Stimulated activated CD8-positive, alpha-beta memory T cell treated with anti-CD3 and anti-CD28 coated beads, Interleukin-7, amount 100 ng/mL, for 24 hours (primary cell): ENCODE measurements at regions not wholly inside any gene's neighbourhood (a gene's known extent, or its start where the extent isn't known, plus 50 kb on each side); places are given as distances from the start of the nearest gene placed in this dataset.
"Not testable (repeated sequence)": the region's sequence is repeated elsewhere in the genome, so short reads cannot be mapped to it uniquely, and the experiment has no call there.

ENCODE experiments used
- DNase-seq: peaks from one replicate; pipeline ENCODE4 v3.0.0-alpha.2; 2020; ENCODE audit warnings: low read depth

DNA sequence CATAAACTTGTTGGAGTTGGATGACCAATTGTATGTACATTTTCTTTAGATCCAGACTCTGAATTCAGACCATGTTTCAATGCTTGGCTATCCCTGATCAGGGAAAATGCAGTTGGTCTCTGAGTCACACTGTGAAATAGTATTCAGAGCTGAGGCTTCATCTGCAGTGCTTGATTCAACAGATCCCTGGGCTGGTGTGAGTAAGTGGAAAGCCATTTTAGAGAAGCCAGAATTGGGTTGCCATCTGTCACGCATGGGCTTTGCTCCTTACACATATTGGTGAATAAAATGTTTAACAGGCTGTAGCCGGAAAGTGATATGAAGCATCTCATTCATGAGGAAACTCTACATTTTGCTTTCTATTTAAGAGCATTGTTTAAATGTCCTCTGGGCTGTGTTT lies 50.0 kb upstream of the ACYP2 start:
- no peak for DNase-seq

DNA sequence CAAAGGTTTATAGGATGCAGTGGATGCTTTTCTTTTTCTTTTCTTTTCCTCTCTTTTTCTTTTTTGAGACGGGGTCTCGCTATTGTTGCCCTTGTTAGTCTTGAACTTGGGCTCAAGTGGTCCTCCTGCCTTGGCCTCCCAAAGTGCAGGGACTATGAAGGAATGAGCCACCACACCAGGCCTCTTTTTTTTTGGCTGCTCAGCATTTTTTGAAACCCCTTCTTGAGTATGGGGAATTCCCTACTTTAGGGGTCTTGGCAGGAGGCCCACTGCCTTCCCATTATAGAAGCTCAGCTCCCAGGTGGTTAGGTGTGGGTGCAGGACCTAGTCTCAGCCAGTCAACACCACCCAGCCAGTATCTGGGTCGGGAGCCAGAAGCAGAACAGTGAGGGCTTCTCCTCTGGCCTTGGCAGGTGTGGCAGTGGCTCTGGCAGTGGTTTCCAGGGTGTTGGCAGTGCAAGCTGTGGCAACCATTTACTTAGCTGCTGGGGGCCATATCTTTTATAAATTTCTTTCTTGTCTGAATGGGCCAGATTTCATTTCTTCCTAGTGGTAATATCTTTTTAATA lies 51.4 kb upstream of the ACYP2 start:
- DNase-seq: no peak

DNA sequence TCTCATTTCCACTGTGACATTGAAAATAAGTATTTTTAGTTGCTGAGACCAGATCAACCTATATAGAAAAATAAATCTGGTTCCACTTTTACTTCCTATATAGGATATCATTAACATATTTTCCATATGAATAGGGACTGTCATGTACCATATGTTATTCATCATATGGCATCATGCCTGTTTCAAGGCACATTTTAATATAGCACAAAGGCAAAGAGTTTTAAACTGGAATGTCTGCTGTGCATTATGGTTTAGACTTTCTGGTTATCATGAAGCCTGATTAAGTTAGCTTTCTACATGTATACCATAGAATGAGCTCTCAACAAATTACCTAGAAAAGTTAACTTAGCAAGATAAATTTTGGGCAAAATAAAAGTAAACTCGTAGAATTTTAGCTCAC lies 53.0 kb upstream of the ACYP2 start:
- no peak for DNase-seq

DNA sequence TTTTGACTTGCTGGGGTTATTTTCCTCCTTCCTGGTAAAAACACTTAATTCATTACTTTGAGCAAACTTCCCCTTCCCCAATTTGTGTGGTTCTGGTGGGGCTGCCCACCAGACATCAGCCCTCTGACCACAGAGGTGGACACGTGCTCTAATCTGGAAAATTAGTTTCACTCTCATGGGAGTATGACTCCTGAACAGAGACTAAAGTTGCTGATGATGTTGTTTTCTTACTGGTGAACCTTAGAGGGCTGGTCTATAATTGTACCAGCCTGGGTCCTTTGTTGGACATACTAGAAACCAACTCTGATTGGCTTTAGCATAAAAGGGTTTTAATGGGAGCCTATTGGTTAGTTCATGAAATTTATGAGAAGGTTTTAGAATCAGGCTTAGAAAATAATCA lies 54.1 kb upstream of the ACYP2 start:
- no peak for DNase-seq

DNA sequence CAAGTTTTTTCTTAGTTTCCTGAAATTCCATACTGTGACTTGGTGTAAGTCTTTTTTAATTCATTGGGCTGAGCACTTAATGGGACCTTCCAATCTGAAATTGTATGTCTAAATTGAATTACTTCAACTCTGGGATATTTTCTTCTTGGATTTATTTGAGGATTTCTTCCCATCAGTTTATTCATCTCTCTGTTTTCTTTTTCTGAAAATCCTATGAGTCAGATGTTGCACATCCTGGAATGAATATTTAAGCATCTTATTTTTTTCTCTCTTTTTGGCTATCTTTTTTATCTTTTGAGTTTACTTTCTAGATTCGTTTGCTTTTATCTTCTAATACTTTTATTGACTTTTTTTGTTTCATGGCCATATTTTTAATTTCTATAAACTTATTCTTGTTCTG lies 55.4 kb upstream of the ACYP2 start:
- DNase-seq: no peak

DNA sequence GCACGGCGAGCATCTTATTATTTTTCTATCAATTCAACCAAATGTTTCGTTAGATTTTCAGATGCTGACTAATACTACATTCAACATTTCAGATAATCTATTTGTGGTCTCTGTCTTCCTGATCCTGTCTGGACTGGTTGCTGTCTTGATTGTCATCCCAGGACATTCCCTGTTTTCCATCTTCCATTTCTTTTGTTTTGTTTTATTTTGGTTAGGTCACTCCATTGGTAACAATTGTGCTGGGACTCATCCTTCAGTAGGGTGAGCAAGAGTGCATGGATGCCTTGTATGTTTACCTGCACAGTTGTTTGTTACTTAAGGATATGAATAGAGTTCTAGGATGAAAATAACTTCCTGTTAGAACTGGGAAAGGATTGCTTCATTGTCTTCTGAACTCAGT lies 55.9 kb upstream of the ACYP2 start:
- DNase-seq: no peak

DNA sequence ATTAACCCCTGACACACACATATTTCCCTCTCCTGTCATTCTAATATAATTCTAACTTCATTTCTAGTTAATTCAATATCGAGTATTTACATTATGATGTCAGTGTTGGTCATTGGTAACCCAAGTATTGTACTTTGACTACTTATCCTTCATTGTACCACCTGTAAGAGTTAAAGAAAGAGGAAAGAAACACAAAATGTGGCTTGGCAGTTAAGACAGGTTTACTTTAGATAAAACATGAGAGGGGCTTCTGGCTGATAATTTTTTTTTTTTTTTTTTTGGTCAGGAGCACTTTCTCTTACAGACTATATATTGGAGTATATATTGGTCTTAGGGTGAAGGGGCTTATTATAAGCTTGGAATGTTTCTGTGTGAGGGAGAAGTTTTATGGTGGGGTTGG lies 57.0 kb upstream of the ACYP2 start:
- no peak for DNase-seq

DNA sequence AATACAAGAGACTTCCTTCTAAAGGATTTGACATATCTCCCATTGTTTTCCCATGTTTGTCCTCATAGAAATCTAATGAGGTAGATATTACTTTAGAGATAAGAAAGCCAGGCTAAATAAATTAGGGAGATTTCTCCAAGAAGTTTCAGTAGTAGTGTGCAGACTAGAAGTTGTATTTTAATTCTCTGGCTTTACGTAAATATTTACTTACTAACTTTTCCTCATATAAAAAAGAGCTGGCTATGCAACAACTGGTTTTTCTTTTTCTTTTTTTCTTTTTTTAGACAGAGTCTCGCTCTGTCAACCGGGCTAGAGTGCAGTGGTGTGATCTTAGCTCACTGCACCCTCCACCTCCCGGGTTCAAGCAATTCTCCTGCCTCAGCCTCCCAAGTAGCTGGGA lies 60.6 kb upstream of the ACYP2 start:
- DNase-seq: no peak

DNA sequence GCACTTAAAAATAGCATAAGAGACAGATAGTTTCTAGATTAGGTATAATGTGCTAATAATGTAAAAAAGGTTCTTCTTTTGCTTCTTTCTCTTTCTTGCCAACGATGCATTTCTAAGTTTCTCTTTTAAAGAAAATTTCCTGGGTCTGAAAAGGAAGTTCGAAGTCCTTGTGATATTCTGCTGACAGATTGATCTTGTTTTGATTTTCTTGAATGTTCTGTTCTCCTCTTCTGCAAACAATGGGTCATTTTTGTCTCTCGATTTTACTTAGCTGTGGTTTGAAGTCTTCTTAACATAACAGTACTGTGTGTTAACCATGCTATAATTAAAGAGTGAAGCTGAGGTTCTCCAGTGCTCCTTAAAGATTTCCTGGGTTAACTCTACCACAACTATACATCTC lies 61.1 kb upstream of the ACYP2 start:
- DNase-seq: no peak

DNA sequence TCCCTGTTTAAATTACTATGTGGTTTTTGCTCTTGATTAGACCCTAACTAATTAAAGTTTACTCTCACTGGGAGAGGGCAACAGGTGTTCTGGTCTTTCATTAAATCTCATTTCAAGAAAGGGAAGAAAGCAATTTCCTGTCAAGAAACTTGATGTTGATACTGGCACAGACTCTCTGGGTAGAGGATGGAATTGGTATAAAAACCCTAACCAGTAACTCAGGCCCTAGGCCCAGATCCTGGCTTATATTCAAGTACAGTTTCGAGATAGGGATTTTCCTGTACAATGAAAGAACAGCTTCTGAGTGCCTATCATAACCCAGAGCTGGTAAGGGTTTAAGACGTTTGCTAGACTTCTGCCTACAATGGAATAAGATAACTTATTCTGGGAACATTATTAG lies 61.6 kb upstream of the ACYP2 start:
- no peak for DNase-seq

DNA sequence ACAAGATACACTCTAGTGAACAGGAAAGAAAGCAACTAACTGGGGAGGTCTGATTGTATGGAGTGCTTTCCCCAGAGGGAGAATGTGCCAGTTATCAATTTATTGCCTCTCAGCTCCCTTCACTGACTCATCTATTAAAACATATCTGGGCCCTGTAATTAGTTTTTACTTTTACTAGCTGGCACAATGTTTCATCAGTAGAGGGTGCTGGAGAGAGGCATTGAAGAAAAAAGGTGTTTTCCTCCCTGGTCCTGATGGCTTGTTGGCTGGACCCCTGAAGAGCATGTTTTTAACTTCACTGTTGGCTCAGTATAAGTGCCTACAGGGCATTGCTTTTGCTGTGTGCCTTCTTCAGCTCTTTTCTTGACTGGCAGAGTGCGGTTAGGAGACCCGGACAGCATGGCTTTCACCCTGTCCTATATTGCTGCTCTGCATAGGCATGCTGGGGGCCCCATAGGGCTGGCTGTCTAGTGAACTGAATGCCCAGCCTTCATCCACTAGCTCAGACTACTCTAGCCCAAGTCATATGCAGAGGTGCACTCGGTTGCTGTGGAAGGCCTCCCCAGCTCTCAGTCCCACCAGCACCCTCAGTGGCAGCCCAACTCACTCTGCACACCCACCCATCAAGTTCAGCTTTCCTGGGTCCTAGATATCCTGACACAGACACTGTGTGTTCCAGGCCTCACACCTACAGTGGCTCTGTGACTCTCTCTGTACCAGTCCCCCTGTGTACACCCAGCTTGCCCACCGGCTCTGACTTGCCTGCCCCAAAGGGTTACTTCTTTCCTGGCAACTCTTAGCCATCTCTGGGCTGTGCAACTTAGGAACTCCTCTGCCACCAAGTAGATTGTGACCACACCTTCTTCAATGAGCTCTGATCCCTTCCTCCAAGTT lies 62.3 kb upstream of the ACYP2 start:
- DNase-seq: no peak

DNA sequence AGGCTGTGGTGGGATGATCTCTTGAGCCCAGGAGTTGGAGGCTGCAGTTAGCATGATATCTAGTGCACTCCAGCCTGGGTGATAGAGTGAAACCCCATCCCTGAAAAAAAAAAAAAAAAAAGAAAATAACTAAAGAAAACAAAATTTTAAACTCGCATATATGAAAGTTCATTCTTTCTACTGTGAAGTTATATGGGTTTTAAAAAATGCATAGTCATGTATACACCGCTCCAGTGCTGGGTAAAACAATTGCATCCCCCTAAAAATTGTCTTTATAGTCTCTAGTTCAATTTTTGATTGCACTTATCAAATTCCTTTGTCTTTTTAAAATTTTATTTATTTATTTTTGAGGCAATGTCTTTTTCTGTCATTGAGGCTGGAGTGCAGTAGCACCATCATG lies 65.0 kb upstream of the ACYP2 start:
- DNase-seq: no peak

DNA sequence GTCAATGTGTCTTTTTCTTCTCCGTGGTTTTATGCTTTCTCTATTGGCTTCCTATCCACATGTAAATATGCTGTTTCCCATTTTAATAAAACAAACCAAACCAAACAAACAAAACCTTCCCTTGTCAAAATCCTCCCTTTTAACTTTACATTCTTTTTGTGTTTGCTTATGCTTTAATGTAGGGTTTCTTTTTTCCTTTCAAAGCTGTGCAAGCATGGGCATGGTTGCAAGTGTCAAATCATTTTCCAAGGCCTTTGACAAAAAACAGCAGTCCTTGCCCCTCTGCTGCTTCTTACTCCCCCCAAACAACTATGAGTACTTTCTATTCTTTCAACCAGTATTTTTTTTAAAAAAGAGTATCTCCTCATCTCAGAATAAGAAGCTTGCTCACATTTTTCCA lies 66.0 kb upstream of the ACYP2 start:
- no peak for DNase-seq

DNA sequence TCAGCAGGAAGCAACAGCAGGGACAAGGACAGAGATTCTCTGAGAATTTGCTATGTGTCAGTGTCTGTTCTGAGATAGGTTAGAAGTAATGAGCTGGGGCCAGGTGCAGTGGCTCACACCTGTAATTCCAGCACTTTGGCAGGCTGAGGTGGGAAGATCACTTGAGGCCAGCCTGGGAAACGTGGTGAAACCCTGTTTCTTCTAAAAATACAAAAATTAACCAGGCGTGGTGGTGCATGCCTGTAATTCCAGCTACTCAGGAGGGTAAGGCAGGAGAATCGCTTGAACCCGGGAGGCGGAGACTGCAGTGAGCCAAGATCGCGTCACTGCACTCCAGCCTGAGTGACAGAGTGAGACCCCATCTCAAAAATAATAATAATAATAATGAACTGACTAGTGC lies 66.5 kb upstream of the ACYP2 start:
- not testable (repeated sequence) for DNase-seq

DNA sequence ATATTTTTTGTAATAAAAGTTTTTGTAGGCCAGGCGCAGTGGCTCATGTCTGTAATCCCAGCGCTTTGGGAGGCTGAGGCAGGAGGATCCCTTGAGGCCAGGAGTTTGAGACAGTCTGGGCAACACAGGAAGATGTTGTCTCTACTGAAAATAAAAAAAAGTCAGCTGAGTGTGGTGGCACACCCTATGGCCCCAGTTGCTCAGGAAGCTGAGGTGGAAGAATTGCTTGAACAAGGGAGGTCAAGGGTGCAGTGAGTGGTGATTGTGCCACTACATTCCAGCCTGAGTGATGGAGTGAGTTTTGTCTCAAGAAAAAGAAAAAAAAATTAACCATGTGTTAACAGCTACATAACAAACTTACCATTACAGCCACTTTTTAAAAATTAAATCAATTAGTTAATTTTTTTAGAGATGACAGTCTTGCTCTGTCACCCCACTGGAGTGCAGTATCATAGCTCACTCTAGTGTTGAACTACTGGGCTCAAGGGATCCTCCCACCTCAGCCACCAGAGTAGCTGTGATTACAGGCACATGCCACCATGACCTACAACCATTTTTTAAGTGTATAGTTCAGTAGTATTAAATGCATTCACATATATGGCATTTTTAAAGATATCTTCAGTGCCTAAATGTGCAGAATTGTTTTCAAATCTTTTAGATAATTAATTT lies 67.2 kb upstream of the ACYP2 start:
- DNase-seq: no peak

DNA sequence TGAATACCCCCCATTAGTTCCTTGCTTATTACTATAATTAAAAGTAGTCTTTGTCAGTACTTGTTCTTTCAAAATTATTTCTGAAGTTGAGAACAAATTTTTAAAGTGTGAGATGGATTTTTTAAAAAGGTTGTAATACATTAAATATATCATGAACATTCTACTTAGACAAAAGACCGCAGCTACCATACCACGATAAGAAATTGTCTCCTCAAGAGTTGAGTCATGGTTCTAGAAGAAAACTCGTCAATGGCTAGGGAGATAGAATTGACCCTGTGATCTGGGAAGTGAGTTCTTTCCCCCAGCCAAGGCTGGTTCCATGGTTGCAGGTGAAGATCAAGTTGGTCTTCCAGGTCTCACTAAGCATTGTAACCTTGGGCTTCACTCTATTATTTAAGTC lies 67.8 kb upstream of the ACYP2 start:
- no peak for DNase-seq

DNA sequence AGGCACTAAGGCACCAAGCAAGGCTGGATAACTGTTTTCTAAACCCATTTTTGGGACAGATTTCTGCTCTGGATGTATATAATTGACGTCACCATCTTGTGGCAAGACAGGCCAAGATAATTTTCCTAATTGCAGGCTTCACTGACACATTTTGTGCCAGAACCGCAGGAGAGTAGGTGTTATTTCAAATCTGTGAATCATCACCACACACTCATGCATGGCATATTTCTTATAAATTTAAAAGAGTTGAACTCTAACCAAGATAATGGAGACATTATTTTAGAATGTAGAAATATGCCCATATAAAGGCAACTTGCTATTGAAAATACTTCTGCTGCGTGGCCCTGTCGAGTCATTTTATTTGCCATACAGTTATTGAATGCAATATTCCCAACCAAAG lies 68.3 kb upstream of the ACYP2 start:
- no peak for DNase-seq

DNA sequence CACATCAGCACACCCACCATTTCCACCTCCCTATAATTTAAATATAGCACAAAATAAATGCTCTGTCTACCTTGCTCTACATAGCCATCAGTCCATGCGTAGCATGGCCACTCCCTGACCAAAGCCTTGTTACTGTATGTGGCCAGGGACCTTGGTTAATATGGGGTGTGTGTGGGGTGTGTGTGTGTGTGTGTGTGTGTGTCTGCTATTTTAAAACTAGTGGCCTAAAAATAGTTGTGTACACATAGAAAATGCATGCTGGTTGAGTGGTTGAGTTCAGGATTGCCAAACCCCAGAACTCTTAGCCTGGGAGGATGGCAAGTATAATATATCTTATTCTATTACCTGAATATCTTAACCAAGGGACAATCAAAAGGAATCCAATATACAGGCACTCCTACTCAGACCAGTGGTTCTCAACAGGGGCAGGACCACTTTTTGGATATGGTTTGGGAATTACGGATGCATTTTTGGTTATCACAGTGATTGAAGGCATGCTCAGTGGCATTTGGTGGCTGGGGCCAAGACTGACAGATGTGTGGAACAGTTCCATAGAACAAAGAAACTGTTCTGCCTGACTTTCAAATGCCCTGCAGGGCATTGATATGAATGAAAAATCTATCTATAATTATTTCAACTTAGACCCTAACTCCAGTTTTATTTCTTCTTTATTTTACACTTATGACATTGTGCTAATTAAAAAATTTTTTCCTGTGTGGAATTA lies 72.3 kb upstream of the PSME4 start:
- no peak for DNase-seq

DNA sequence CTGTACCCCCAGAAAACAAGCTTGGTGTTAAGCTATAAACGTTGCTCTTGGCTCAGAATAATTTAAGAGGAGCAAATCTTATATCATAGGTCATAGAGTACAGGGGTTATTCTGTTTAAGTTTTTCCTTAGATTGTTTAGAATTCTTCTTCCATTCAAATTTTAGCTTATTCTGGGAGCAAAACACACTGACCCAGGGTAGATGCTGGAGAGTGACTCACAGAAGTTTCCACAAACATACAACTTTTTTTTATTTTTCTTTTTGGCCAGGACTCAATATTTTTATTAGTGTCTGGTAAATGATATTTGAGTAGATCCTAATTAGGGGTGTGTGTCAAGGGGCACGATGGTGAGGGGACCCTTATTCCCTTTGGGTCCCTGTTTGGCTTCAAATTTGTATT lies 71.5 kb upstream of the PSME4 start:
- no peak for DNase-seq

DNA sequence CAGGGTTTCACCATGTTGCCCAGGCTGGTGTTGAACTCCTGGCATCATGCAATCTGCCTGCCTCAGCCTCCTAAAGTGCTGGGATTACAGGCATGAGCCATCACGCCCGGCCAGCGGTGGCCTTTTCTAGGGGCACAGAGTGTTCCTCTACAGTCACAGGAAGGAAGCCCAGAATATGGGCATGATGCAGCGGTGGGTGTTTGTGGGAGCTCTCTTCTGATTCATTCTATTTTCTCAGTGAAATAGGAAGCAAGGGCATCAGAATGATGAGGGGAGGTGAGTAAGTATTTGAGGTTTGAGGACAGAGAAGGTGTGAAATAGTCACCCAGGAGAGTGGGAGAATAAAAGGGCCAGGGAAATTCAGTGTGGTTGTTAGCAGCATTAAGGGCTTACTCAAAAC lies 70.3 kb upstream of the PSME4 start:
- peak; percentile 46 for DNase-seq

DNA sequence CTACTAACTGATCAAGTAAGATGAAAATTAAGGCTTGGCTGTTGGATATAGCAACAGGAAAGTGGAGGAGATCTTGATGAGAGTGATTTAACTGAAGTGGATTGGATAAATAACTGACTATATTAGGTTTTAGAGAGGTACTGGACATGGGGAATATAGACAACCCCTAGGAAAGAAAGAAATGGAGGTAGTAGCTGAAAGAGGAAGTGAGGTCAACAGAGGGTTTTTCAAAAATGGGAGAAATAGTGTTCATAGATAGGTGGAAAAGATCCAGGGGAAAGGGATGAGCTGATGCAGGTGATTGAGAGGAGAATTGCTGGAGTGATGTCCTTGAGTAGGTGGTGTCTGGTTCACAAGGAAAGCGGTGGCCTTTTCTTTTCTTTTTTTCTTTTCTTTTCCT lies 69.9 kb upstream of the PSME4 start:
- no peak for DNase-seq

DNA sequence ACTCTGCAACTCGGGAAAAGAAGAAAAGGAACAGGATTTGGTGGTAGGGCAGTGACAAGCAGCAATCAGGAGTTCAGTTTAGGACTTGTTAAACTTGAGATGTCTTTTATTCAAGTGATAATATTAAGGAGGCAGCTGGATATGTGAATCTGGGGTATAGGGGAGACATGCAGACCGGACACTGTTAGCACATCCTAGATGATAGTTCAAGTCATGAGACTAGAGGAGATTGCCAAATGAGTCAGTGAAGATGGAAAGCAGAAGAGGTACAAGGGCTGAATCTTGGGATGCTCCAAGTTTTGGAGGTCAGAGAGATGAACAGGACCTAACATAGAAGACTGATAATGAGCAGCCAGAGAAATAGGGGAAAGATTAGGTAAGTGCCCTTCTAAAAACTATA lies 69.5 kb upstream of the PSME4 start:
- no peak for DNase-seq

DNA sequence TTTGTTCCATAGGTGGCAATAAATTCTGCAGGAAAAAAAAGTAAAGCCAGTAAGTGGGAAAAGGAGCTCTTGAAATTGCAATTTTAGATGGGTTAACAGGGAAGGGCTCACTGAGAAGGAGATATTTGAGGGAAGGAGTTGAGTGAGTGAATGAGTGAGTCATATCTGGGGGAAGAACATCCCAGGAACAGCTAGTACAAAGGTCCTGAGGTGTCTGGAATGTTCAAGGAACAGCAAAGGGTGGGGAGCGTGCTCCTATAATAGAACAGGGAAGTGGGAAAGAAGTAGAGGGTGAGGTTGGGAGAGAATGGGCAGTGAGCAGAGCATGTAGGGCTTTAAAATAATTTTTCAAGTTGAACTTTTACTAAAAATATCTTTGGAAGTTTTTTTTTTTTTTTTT lies 68.0 kb upstream of the PSME4 start:
- DNase-seq: no peak
